ENCODE measurements at regions not wholly inside any gene's neighbourhood (a gene's known extent, or its start where the extent isn't known, plus 50 kb on each side); places are given as distances from the start of the nearest gene placed in this dataset.

- DNase-seq (ENCODE audit: low read depth in 2 of 2), result no peak
These were observed 52.5 kb upstream of the WSCD2 start for GRCh38 chr12:108076556-108076955.

DNA sequence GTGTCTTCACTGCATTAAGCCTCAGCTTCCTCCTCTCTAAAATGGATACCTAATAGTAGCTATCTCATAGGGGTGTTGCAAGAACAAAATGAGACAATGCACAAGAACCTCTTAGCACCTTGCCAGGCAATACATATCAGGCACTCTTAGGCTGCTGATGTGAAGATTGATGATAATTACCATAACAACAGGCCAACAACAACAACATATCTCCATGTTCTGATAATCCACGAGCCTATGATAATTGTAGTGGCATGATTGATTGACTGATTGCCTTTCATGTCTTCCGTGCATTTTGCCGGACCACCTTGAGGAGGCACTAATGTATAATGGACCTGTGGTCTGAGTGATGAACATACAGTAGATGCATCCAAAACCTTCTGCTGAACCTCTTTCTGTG is 50.7 kb upstream of the WSCD2 start:
- no peak for DNase-seq (ENCODE audit: low read depth in 2 of 2)
